NCI-H2029 (cell line): ENCODE measurements at regions not wholly inside any gene's neighbourhood (a gene's known extent, or its start where the extent isn't known, plus 50 kb on each side); places are given as distances from the start of the nearest gene placed in this dataset.

Experiments
- DNase-seq: peaks from one replicate; lab custom pipeline; 2025; lab: John Stamatoyannopoulos, UW

GRCh38 chr4:89422441-89422990, 114.9 kb upstream of the GPRIN3 start:
- no peak for DNase-seq

- no peak for DNase-seq
Measured at GRCh38 chr4:89420507-89420906, 112.9 kb upstream of the GPRIN3 start.

DNA sequence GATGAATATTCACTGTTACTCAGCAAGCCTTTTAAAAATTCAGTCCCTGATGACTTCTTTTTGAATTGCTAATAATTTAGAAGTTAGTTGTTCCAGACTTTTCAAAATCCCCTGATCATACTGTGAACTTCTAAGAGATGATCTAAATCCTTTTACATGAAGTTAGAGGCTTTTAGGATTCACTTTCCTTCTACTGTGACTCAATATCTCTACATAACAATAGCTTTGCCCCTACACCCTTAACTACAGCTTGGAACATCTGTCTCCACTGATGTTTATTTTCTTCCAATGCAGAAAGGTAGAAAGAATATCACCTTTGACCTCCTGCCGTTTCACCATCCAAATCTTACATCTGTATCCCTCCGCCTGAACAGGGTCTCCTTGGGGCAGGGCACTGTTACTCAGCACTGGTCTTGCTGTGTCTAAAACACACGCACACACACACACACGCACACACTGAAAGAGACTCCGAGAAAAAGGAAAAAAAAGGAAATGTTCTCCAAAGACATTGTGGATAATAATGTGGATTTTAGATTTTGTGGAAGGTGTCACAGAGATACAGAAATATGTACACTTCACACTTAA, 111.6 kb upstream of the GPRIN3 start:
- no peak for DNase-seq

DNA sequence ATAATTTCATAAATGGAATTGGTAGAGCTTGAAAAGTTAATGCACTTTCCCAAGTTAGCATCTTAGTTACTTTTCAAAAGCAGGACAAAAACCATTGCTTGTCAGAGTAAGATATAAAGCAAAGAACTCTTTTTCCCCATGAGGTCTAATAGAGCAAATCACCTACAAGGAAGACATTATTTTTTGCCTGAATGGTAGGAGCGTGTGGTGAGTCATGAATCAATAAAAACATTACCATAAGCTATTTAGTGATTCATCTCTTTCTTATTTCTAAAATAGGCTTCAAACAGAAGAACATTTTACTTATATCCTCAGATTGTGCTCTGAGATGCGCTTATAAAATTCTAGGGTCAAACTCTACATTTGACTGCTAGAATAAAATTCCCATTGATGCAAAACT, 109.4 kb upstream of the GPRIN3 start:
- DNase-seq = no peak

DNA sequence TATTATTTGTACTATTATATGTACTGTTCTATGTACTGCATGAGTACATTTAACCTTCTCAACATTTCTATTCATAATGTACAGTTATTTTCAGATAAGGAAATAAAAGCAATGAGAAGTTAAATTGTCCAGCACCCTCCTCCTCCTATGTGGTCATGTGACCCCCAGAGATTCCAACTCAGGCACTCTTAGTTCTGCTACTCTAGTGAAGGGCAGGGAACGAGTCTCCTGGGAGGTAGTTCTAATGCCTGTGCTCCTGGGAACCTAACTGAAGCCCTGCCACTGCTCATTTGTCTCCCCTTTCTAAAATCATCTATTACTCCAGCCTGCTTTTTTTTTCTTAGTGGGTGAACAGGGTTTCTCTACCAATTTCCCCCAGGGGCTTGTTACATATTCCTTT, 105.9 kb upstream of the GPRIN3 start:
- no peak for DNase-seq

GRCh38 chr4:89411539-89412309, 104.1 kb upstream of the GPRIN3 start:
- DNase-seq = no peak

DNA sequence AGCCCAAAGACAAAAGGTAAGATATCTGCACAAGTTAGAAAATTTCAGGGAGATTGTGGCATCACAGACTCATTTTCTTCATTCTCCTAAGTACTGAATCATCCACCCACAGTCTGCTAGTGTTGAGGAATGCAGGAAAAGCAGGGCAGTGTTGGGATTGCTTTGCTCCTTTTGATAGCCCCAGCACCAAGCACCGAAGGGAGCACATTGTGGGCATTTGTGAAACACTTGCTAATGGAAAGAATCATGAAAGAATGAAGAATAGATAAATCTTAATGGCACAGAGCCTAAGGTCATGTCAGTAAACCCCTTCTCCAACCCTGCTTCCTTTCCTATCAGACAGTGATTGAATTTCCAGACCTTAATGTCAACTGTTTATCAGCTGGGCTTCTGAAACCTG, 103.1 kb upstream of the GPRIN3 start:
- DNase-seq = no peak

DNA sequence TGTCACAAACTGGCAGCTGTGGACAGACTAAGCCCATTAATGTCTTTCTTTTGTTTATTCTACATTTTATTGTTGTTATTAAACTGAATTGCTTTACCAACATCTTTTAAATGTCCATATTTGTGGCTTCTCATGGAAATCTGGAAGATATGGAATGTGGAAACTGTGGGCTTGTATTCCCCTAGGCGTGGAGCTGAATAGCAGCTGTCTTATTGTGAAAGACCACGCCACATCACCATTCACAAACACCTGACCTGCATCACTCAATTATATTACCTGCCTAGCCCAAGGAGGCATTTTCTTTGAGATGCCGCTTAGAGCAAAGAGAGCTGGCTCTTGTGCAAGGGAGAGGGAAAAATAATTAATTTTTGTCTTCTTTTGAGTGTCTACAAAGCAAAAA, 96.9 kb upstream of the GPRIN3 start:
- no peak for DNase-seq

DNA sequence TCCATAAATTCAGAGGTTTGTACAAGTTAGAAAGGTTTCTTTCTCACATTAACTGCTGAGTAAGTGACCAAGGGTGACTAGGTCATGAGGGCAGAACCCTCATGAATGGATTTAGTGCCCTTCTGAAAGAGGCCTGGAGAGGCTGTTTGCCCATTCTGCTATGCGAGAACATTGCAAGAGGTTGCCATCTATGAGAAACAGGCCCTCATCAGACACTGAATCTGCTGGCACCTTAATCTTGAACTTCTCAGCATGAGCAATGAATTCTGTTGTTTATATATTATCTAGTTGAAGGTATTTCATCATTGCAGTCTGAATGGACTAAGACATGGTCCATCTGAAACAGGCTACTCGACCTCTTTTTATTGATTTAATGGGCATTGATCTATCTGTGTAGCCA, 96.2 kb upstream of the GPRIN3 start:
- DNase-seq = no peak

- no peak for DNase-seq
Measured at GRCh38 chr4:89400287-89401035, 92.9 kb upstream of the GPRIN3 start.

DNA sequence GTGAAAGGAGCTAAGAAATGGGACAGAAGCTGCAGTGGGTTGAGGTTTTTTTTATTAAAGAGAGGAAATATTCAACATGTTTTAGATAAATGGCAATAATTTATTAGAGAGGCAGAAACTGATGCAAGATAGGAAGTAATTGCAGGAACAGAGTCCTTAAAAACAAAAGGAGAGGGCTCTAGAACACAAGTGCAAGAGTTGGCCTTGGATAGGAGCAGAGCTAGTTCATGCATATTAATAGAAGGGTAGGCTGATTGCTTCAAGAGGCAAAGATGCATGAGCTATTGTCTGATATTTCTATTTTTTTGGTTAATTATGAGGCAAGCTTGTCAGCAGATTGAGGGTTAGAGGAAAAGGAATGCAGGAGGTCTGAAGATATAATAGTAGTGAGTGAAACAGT, 91.0 kb upstream of the GPRIN3 start:
- DNase-seq = no peak

DNA sequence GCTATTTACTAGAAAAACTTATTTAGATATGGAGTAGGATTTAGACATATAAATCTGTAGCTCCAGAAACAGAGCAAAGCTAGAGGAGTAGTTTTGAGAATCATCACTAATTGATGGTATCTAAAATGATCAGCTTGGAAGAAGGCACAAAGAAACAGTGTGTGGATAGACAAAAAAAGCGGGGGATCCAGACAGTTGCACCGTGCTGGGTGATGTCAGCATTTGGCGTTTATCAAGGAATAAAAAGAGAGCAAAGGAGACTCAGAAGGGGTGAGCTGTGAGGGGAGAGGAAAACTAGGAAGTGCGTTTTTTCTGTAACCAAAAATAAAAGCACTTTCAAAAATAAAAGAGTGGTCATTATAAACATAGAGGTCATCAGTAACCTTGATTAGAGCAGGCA, 90.5 kb upstream of the GPRIN3 start:
- no peak for DNase-seq

GRCh38 chr4:89397441-89397840, 89.8 kb upstream of the GPRIN3 start:
- DNase-seq = no peak

DNA sequence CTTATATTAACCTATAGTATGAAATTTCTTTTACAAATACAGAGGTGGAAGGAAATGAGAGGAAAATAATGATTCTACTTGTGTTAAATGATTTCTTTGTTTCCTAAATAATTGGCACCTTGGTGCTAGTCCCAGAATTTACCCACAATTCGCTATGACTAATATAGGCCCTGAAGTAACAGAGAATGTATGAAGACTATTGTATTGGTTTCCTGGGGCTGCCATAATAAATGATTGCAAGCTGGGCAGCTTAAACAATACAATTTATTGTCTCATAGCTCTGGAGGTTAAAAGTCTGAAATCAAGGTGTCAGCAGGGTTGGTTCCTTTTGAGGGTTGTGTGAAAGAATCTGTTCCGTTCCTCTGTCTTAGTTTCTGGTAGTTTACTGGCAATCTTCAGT, 74.8 kb upstream of the GPRIN3 start:
- no peak for DNase-seq

DNA sequence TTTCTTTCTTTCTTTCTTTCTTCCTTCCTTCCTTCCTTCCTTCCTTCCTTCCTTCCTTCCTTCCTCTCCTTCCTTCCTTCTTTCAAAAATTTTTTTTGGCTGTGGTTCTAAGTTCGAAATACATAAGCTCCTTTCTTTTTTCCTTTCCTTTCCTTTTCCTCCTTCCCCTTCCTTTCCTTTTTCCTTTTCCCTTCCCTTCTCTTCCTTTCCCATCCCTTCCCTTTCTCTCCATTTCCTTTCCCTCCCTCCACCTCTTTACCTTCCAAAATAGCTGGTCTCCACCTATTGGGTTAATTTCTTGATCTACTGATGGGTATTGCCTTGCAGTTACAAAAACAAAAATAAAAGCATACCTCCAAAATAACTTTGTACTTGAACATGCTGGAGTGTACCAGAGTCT, 73.4 kb upstream of the GPRIN3 start:
- DNase-seq = no peak

GRCh38 chr4:89379511-89380044, 72.0 kb upstream of the GPRIN3 start:
- peak; percentile 89 for DNase-seq

GRCh38 chr4:89373394-89373793, 65.8 kb upstream of the GPRIN3 start:
- DNase-seq = no peak

DNA sequence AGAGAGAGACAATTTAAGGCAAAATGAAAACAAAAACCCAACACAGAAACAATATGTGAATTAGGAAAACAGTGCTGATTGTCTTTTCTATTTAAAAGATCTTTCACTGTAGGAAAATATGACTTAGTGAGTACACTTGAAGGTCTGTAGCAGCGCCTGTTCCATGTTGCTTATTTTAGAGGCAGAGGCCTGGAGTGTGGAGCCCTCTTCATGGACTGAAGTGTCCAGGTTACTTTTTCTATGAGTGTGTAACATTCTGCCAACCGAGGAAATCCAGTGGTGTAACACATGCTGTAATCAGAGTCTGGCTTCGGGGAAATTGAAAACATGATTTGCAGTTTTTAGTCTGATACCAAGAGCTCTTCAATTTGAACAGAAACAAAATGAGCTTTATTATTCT, 64.0 kb upstream of the GPRIN3 start:
- DNase-seq = no peak

GRCh38 chr4:89369581-89369980, 62.0 kb upstream of the GPRIN3 start:
- no peak for DNase-seq

- DNase-seq = no peak
Measured at GRCh38 chr4:89368861-89369260, 61.3 kb upstream of the GPRIN3 start.

GRCh38 chr4:89365776-89366175, 58.2 kb upstream of the GPRIN3 start:
- no peak for DNase-seq

DNA sequence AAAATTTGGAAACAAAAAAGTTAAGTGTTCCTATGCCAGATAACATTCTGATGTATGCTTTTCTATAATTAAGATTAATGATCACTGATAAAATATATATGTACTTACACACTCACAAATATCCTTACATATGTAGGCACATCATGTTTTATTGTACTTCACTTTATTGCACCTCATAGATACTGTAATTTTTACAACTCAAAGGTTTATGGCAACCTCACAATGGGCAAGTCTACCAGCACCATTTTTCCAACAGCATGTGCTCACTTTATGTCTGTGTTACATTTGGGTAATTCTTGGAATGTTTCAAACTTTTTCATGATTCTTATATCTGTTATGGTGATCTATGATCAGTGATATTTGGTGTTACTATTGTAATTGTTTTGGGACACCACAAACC, 57.8 kb upstream of the GPRIN3 start:
- no peak for DNase-seq

DNA sequence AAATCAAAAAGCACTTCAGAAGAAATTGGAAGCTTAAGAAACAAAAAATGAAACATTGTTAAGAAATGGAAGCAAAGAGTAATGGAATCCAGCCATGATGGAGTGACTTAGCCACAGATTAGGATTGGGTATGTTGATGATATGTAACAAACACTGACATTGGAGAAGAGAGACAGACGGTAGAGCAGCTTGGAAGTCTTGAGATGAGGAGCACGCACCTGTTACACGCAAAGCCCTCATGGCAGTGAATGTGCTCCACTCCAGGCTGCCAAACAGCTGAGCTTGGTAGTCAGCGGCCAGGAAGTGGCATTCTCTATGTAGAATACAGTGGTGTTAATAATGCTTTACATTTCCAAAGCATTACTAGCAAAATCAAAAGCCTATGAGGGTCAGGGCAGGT, 56.9 kb upstream of the GPRIN3 start:
- DNase-seq = no peak
